ENCODE measurements at regions not wholly inside any gene's neighbourhood (a gene's known extent, or its start where the extent isn't known, plus 50 kb on each side); places are given as distances from the start of the nearest gene placed in this dataset.
"Not testable (repeated sequence)": the region's sequence is repeated elsewhere in the genome, so short reads cannot be mapped to it uniquely, and the experiment has no call there.

- Mint-ChIP-seq H3K36me3 (no peaks in the 10 kb centered on the region), H3K4me1 (peaks cover 2% of the 10 kb centered on the region), H3K4me3 (no peak overlapping the region), H3K27ac (no peak overlapping the region), H3K27me3 (no peaks in the 10 kb centered on the region), H3K9me3 (no peaks in the 10 kb centered on the region)
- DNase-seq = no peak
Observed at GRCh38 chr1:245019910-245020486, 134.8 kb upstream of the KIF26B start.

GRCh38 chr1:245016700-245017099 is 138.1 kb upstream of the KIF26B start:
- no peaks in the 10 kb centered on the region for H3K9me3 Mint-ChIP-seq
- H3K4me3 Mint-ChIP-seq = no peak overlapping the region
- H3K27me3 Mint-ChIP-seq = no peaks in the 10 kb centered on the region
- peaks cover 2% of the 10 kb centered on the region for H3K4me1 Mint-ChIP-seq
- no peaks in the 10 kb centered on the region for H3K36me3 Mint-ChIP-seq
- H3K27ac Mint-ChIP-seq = no peak overlapping the region
- DNase-seq = no peak

- H3K9me3 Mint-ChIP-seq = no peaks in the 10 kb centered on the region
- DNase-seq = no peak
- H3K4me1 Mint-ChIP-seq = peaks cover 2% of the 10 kb centered on the region
- H3K27me3 Mint-ChIP-seq = no peaks in the 10 kb centered on the region
- no peak overlapping the region for H3K27ac Mint-ChIP-seq
- H3K36me3 Mint-ChIP-seq = no peaks in the 10 kb centered on the region
- no peak overlapping the region for H3K4me3 Mint-ChIP-seq
Observed at GRCh38 chr1:245015031-245015430, 139.8 kb upstream of the KIF26B start.

- no peaks in the 10 kb centered on the region for H3K27me3 Mint-ChIP-seq
- no peaks in the 10 kb centered on the region for H3K36me3 Mint-ChIP-seq
- no peaks in the 10 kb centered on the region for H3K9me3 Mint-ChIP-seq
- H3K4me3 Mint-ChIP-seq = no peak overlapping the region
- no peak overlapping the region for H3K27ac Mint-ChIP-seq
- H3K4me1 Mint-ChIP-seq = no peaks in the 10 kb centered on the region
- no peak for DNase-seq
Observed at GRCh38 chr1:245014247-245015029, 140.3 kb upstream of the KIF26B start.

- Mint-ChIP-seq H3K9me3 (no peaks in the 10 kb centered on the region), H3K4me3 (no peak overlapping the region), H3K27me3 (no peaks in the 10 kb centered on the region), H3K4me1 (no peaks in the 10 kb centered on the region), H3K36me3 (no peaks in the 10 kb centered on the region), H3K27ac (no peak overlapping the region)
- no peak for DNase-seq
Observed at GRCh38 chr1:245010018-245010614, 144.7 kb upstream of the KIF26B start.

GRCh38 chr1:245008761-245009160 is 144.4 kb upstream of the HNRNPU start:
- H3K27me3 Mint-ChIP-seq = no peaks in the 10 kb centered on the region

GRCh38 chr1:245007852-245008251 is 143.5 kb upstream of the HNRNPU start:
- no peaks in the 10 kb centered on the region for H3K36me3 Mint-ChIP-seq
- H3K9me3 Mint-ChIP-seq = no peaks in the 10 kb centered on the region
- DNase-seq = no peak
- H3K27ac Mint-ChIP-seq = no peak overlapping the region
- no peaks in the 10 kb centered on the region for H3K4me1 Mint-ChIP-seq
- H3K4me3 Mint-ChIP-seq = no peak overlapping the region
- H3K27me3 Mint-ChIP-seq = no peaks in the 10 kb centered on the region

More at GRCh38 chr1:245008761-245009160, 144.4 kb upstream of the HNRNPU start:
- Mint-ChIP-seq H3K4me3 (no peak overlapping the region), H3K27ac (no peak overlapping the region), H3K36me3 (no peaks in the 10 kb centered on the region), H3K4me1 (no peaks in the 10 kb centered on the region), H3K9me3 (no peaks in the 10 kb centered on the region)
- DNase-seq = no peak

GRCh38 chr1:245003246-245003645 is 138.9 kb upstream of the HNRNPU start:
- H3K4me1 Mint-ChIP-seq = peaks cover 9% of the 10 kb centered on the region
- H3K4me3 Mint-ChIP-seq = no peak overlapping the region
- no peaks in the 10 kb centered on the region for H3K9me3 Mint-ChIP-seq
- H3K36me3 Mint-ChIP-seq = no peaks in the 10 kb centered on the region
- H3K27me3 Mint-ChIP-seq = no peaks in the 10 kb centered on the region
- H3K27ac Mint-ChIP-seq = no peak overlapping the region
- no peak for DNase-seq

GRCh38 chr1:245001252-245001651 is 136.9 kb upstream of the HNRNPU start:
- Mint-ChIP-seq H3K4me1 (peaks cover 9% of the 10 kb centered on the region), H3K27ac (no peak overlapping the region), H3K27me3 (no peaks in the 10 kb centered on the region), H3K9me3 (no peaks in the 10 kb centered on the region), H3K36me3 (no peaks in the 10 kb centered on the region), H3K4me3 (no peak overlapping the region)
- DNase-seq = no peak

GRCh38 chr1:245000872-245001188 is 136.5 kb upstream of the HNRNPU start:
- no peak for DNase-seq
- no peaks in the 10 kb centered on the region for H3K36me3 Mint-ChIP-seq
- no peak overlapping the region for H3K27ac Mint-ChIP-seq
- H3K4me3 Mint-ChIP-seq = no peak overlapping the region
- H3K9me3 Mint-ChIP-seq = no peaks in the 10 kb centered on the region
- H3K27me3 Mint-ChIP-seq = no peaks in the 10 kb centered on the region
- peaks cover 9% of the 10 kb centered on the region for H3K4me1 Mint-ChIP-seq

GRCh38 chr1:244999644-245000043 is 135.3 kb upstream of the HNRNPU start:
- H3K4me1 Mint-ChIP-seq, DNase-seq, H3K4me3 Mint-ChIP-seq, H3K27ac Mint-ChIP-seq, H3K27me3 Mint-ChIP-seq, H3K36me3 Mint-ChIP-seq, H3K9me3 Mint-ChIP-seq: not testable (repeated sequence)

- Mint-ChIP-seq H3K4me3 (no peak overlapping the region), H3K27ac (no peak overlapping the region), H3K9me3 (no peaks in the 10 kb centered on the region), H3K36me3 (no peaks in the 10 kb centered on the region), H3K27me3 (no peaks in the 10 kb centered on the region), H3K4me1 (peaks cover 9% of the 10 kb centered on the region)
- no peak for DNase-seq
Observed at GRCh38 chr1:244998717-244999346, 134.5 kb upstream of the HNRNPU start.

- H3K4me1 Mint-ChIP-seq = peaks cover 8% of the 10 kb centered on the region
- no peak overlapping the region for H3K4me3 Mint-ChIP-seq
- H3K27ac Mint-ChIP-seq = no peak overlapping the region
- no peaks in the 10 kb centered on the region for H3K27me3 Mint-ChIP-seq
- DNase-seq = no peak
- no peaks in the 10 kb centered on the region for H3K9me3 Mint-ChIP-seq
- H3K36me3 Mint-ChIP-seq = no peaks in the 10 kb centered on the region
Observed at GRCh38 chr1:244995602-244996400, 131.5 kb upstream of the HNRNPU start.

GRCh38 chr1:244992833-244993232 is 128.5 kb upstream of the HNRNPU start:
- no peak overlapping the region for H3K4me3 Mint-ChIP-seq
- H3K9me3 Mint-ChIP-seq = no peaks in the 10 kb centered on the region
- no peak for DNase-seq
- no peaks in the 10 kb centered on the region for H3K36me3 Mint-ChIP-seq
- H3K4me1 Mint-ChIP-seq = peaks cover 2% of the 10 kb centered on the region
- no peaks in the 10 kb centered on the region for H3K27me3 Mint-ChIP-seq
- no peak overlapping the region for H3K27ac Mint-ChIP-seq

GRCh38 chr1:244989813-244990212 is 125.5 kb upstream of the HNRNPU start:
- Mint-ChIP-seq H3K9me3 (no peaks in the 10 kb centered on the region), H3K27ac (no peak overlapping the region), H3K27me3 (no peaks in the 10 kb centered on the region), H3K4me1 (peaks cover 2% of the 10 kb centered on the region), H3K4me3 (no peak overlapping the region), H3K36me3 (no peaks in the 10 kb centered on the region)
- DNase-seq = no peak
